ENCODE measurements at regions not wholly inside any gene's neighbourhood (a gene's known extent, or its start where the extent isn't known, plus 50 kb on each side); places are given as distances from the start of the nearest gene placed in this dataset.

DNA sequence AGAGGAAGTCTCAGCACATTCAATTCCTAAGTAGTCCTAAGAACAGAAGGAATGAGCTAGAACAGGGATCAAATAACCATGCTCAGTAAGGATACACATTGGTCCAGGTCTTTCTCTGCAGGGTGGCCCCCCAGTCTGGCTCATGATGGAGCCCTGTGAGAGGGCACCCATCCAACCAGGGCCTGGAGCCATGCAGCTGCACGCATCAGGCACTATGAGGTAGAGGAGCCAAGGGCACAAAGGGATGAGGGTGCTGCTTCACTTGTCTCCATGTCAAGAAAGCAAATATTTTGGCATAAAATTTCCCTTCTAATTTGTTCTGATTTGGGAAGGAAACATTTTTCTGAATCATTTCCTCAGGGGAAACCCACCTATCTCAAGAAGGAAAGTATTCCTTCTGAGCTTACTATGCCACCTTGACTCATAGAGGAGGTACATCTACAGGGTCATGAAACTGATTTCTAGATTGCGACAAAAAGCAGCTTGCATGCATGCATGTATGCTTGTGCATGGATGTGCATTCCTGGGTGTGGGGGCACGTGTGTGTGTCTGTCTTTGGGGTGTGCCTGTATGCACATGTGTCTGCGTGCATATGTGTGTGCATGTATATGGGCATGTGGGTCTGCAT is 600.3 kb downstream of the MID1IP1 start:
- no peaks in the 10 kb centered on the region for H3K4me1 ChIP-seq (ENCODE audit: control insufficient read depth, insufficient read depth, low read length)
- WGBS, 2 experiments (ENCODE audit: extremely low coverage in 2 of 2, insufficient read length in 1 of 2) = 73% methylated on average over 2 of the region's 4 CpGs; no CpG with 5 or more reads in 1 of the 2 experiments
- H2AFZ ChIP-seq (replicated peaks; ENCODE audit: low read length, poor library complexity) = no peak overlapping the region
- H3K27me3 ChIP-seq (ENCODE audit: control insufficient read depth, insufficient read depth, low read length) = peaks cover 5% of the 10 kb centered on the region
- ChIA-PET CTCF (no interaction called here), POLR2A (ENCODE audit: unreplicated experiment) (no interaction called here)
- no peaks in the 10 kb centered on the region for H3K9me1 ChIP-seq (ENCODE audit: insufficient read depth, low read length)
- intact Hi-C loops (cut with micrococcal nuclease) = no loop called here
- ATAC-seq (ENCODE audit: low read depth) = no peak
- no peak overlapping the region for H2AK5ac ChIP-seq (ENCODE audit: low read depth, low read length)
- H3K36me3 ChIP-seq (ENCODE audit: control insufficient read depth, insufficient read depth, low read length) = no peaks in the 10 kb centered on the region
- H3K4ac ChIP-seq (ENCODE audit: low read depth, low read length) = no peak overlapping the region
- DNase-seq = no peak
- no peaks in the 10 kb centered on the region for H4K20me1 ChIP-seq (ENCODE audit: insufficient read depth, low read length)
- in situ Hi-C loops (cut with MboI; ENCODE audit: low sequenced_read_pairs) = no loop called here
- dilution Hi-C loops (cut with HindIII; ENCODE audit: low sequenced_read_pairs, unreplicated experiment) = no loop called here
- H2BK20ac ChIP-seq (ENCODE audit: low read depth, low read length) = no peak overlapping the region
- no peak overlapping the region for H3K23ac ChIP-seq (ENCODE audit: low read depth, low read length)
- H2BK15ac ChIP-seq (ENCODE audit: low read depth, low read length) = no peak overlapping the region
- no peak overlapping the region for H2AK9ac ChIP-seq (replicated peaks; ENCODE audit: low read depth, low read length, poor library complexity)
- no peak overlapping the region for H3K14ac ChIP-seq (replicated peaks; ENCODE audit: low read depth, low read length)
- no TSS peak for BruUV-seq (replicated peaks)
- no peak overlapping the region for H4K8ac ChIP-seq (ENCODE audit: low read depth in 2 of 2, low read length in 2 of 2)
- H3K4me3 ChIP-seq (ENCODE audit: insufficient read depth, low read depth, low read length) = no peak overlapping the region
- no peak overlapping the region for H2BK5ac ChIP-seq (ENCODE audit: low read depth, low read length, poor library complexity, severe bottlenecking)
- no peak overlapping the region for H4K5ac ChIP-seq (ENCODE audit: low read depth, low read length)
- H3K18ac ChIP-seq (ENCODE audit: low read depth, low read length) = no peak overlapping the region
- H3K9me3 ChIP-seq (ENCODE audit: control insufficient read depth, insufficient read depth, low read length) = no peaks in the 10 kb centered on the region; the same call in 1 of the 2 replicates
- H3K4me2 ChIP-seq (ENCODE audit: low read depth, low read length) = no peak overlapping the region
- no peak overlapping the region for H3K56ac ChIP-seq (ENCODE audit: extremely low read depth, insufficient read depth, low read length)
- H4K91ac ChIP-seq (ENCODE audit: insufficient read depth, low read depth, low read length) = no peak overlapping the region
- H3K79me1 ChIP-seq (ENCODE audit: low read depth in 1 of 2, low read length in 2 of 2) = no peaks in the 10 kb centered on the region
- no peak overlapping the region for H3K27ac ChIP-seq (ENCODE audit: insufficient read depth, low read length)
- no peak overlapping the region for H3K9ac ChIP-seq (ENCODE audit: low read depth, low read length)
- no peak overlapping the region for H2BK120ac ChIP-seq (ENCODE audit: low read depth, low read length)
- no peak for TF ChIP-seq FOS (IDR thresholded peaks at IDR 0.05; ENCODE audit: low read depth, low read length)
- TF ChIP-seq CHD1 (IDR thresholded peaks at IDR 0.05; ENCODE audit: low read depth, low read length) = no peak
- TF ChIP-seq RCOR1 (IDR thresholded peaks at IDR 0.05; ENCODE audit: insufficient replicate concordance, low read length) = no peak
- no peak for TF ChIP-seq RAD21 (IDR thresholded peaks at IDR 0.05; ENCODE audit: low read length)
- no peak for TF ChIP-seq MAZ (IDR thresholded peaks at IDR 0.05; ENCODE audit: borderline replicate concordance, low read depth, low read length)
- TF ChIP-seq SMC3 (IDR thresholded peaks at IDR 0.05; ENCODE audit: low read depth, low read length) = no peak
- TF ChIP-seq, protein P1, sequence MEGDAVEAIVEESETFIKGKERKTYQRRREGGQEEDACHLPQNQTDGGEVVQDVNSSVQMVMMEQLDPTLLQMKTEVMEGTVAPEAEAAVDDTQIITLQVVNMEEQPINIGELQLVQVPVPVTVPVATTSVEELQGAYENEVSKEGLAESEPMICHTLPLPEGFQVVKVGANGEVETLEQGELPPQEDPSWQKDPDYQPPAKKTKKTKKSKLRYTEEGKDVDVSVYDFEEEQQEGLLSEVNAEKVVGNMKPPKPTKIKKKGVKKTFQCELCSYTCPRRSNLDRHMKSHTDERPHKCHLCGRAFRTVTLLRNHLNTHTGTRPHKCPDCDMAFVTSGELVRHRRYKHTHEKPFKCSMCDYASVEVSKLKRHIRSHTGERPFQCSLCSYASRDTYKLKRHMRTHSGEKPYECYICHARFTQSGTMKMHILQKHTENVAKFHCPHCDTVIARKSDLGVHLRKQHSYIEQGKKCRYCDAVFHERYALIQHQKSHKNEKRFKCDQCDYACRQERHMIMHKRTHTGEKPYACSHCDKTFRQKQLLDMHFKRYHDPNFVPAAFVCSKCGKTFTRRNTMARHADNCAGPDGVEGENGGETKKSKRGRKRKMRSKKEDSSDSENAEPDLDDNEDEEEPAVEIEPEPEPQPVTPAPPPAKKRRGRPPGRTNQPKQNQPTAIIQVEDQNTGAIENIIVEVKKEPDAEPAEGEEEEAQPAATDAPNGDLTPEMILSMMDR (conservative IDR thresholded peaks at IDR 0.05; ENCODE audit: low read depth, low read length) = no peak
- no peak for TF ChIP-seq NFE2L2 (IDR thresholded peaks at IDR 0.05; ENCODE audit: low read depth, low read length)
- TF ChIP-seq BHLHE40 (IDR thresholded peaks at IDR 0.05; ENCODE audit: low read depth, low read length) = no peak
- TF ChIP-seq CEBPB (IDR thresholded peaks at IDR 0.05; ENCODE audit: low read depth, low read length) = no peak
- TF ChIP-seq, protein P2, sequence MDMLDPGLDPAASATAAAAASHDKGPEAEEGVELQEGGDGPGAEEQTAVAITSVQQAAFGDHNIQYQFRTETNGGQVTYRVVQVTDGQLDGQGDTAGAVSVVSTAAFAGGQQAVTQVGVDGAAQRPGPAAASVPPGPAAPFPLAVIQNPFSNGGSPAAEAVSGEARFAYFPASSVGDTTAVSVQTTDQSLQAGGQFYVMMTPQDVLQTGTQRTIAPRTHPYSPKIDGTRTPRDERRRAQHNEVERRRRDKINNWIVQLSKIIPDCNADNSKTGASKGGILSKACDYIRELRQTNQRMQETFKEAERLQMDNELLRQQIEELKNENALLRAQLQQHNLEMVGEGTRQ (IDR thresholded peaks at IDR 0.05; ENCODE audit: low read depth, low read length) = no peak
- no peak for TF ChIP-seq MXI1 (IDR thresholded peaks at IDR 0.05; ENCODE audit: borderline replicate concordance, low read depth, low read length)
- TF ChIP-seq RFX5 (IDR thresholded peaks at IDR 0.05; ENCODE audit: low read depth, low read length) = no peak
- no peak for TF ChIP-seq POLR2A (IDR thresholded peaks at IDR 0.05; ENCODE audit: low read depth, low read length)
- no peak for TF ChIP-seq MAFK (IDR thresholded peaks at IDR 0.05; ENCODE audit: low read depth, low read length)
- TF ChIP-seq, protein P3, sequence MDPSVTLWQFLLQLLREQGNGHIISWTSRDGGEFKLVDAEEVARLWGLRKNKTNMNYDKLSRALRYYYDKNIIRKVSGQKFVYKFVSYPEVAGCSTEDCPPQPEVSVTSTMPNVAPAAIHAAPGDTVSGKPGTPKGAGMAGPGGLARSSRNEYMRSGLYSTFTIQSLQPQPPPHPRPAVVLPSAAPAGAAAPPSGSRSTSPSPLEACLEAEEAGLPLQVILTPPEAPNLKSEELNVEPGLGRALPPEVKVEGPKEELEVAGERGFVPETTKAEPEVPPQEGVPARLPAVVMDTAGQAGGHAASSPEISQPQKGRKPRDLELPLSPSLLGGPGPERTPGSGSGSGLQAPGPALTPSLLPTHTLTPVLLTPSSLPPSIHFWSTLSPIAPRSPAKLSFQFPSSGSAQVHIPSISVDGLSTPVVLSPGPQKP (IDR thresholded peaks at IDR 0.05; ENCODE audit: borderline replicate concordance, low read depth, low read length) = no peak

Data from IMR-90 (cell line).